ENCODE measurements at regions not wholly inside any gene's neighbourhood (a gene's known extent, or its start where the extent isn't known, plus 50 kb on each side); places are given as distances from the start of the nearest gene placed in this dataset.

DNA sequence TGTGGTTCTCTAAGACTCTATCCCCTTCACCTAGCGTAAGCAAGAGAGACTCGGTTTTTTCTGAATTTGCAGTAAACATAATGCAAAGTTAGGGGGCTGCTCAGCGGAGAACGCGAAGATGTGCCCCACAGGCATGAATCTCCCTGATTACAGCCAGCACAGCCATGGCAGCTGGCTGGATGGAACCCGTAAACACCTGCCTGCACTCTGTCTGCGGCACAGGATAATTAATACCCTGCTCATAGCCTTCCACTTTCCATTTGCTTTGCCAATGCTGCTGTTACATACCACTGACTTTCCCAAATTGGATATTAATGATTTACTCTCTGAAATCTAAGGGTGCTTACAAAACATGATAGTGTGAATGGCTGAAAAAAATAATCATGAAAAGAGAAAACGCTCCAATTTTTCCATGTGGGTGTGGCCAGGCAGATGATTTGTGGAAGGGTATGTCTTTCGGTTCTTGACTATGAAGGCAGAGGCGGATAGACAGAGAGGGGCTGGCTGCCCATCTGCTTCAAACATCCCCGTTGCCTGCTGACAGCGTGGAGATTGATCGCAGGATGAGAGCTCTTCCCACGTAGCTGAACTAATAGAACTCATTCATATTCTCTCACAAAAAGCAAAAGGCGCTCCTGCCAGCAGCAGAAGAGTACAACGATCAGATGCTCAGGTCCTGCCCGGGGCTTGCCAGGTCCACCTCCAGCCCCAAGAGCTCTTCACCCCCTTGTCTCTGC, 193.2 kb upstream of the GHITM start:
- no peak for DNase-seq

DNA sequence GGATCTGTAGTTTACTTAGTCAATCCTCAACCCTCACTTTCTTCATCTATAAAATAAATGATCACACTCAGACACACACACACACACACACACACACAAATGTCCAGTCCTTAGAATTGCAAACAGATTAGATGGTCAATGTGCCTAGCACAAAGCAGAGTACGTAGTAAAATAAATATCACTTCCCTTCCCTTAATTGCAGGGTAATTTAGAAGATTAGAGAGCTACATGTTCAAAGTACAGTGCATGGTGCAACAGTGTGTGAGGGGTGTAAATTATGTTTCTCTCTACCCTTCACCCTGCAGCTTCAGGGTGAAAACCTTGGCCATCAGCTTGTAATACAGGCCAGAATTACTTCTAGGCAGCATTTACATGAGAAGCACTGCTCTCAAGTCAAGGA, 187.0 kb upstream of the GHITM start:
- no peak for DNase-seq

GRCh38 chr10:83953589-83953988, 185.7 kb upstream of the GHITM start:
- no peak for DNase-seq

GRCh38 chr10:83954193-83954799, 185.0 kb upstream of the GHITM start:
- DNase-seq = no peak

GRCh38 chr10:83955406-83955805, 183.9 kb upstream of the GHITM start:
- no peak for DNase-seq

GRCh38 chr10:83957168-83957947, 182.0 kb upstream of the GHITM start:
- DNase-seq = no peak

- DNase-seq = no peak
Measured at GRCh38 chr10:83959328-83959727, 180.0 kb upstream of the GHITM start.

DNA sequence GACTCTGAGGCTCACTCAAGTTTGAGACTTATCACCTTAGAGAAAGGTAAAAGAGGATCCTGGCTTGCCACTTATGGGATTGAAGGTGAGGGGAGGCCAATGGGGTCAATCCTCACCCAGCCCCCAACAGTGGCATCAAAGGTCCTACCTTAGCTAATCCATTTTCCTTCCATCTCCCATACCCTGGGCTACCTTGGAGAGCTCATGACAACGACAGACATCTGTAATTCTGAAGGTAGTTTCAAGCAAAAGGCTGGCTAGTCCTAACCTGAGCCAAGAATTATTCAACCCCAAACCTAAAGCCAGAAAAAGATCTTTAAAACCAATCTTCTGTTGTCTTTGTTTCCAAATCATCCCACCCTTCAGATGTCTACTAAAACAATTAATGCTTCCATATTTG, 179.2 kb upstream of the GHITM start:
- no peak for DNase-seq

DNA sequence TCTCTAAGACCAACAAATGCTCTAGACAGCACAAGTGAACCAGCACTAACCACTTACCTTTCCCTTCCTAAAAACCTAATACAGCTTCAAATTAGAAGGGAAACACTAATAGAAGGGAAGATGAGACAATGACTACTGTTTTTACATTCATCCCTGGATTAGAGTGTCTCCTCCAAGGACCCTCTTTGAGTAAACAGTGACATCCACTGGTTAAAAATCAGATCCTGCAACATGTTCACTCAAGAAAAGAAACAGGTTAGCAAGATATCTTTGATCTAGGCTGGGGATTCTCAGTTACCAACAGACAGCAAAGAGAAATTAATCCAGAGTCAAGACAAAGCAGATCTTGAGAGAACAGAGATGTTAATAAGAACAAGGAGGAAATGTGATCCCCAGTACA, 177.7 kb upstream of the GHITM start:
- DNase-seq = no peak

DNA sequence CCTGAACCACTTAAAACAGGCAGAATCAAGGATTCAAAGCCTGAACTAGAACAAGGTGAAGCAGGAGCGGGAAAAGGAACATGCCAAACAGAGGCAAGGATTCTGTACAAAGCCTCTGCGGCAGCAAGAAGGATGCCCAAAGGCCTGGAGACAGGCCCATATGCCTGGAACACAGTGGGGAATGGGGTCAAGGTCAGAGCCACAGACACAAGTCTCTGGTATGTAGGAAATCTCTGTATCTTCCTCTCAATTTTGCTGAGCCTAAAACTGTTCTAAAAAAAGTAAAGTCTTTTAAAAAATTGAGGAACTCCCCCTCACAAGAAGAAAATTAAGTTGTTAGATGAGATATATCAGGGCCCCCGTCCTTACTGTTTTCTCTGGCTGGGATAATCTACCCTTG, 175.9 kb upstream of the GHITM start:
- DNase-seq = no peak

GRCh38 chr10:83965473-83965872, 173.8 kb upstream of the GHITM start:
- no peak for DNase-seq

- no peak for DNase-seq
Measured at GRCh38 chr10:83968052-83968451, 171.3 kb upstream of the GHITM start.

DNA sequence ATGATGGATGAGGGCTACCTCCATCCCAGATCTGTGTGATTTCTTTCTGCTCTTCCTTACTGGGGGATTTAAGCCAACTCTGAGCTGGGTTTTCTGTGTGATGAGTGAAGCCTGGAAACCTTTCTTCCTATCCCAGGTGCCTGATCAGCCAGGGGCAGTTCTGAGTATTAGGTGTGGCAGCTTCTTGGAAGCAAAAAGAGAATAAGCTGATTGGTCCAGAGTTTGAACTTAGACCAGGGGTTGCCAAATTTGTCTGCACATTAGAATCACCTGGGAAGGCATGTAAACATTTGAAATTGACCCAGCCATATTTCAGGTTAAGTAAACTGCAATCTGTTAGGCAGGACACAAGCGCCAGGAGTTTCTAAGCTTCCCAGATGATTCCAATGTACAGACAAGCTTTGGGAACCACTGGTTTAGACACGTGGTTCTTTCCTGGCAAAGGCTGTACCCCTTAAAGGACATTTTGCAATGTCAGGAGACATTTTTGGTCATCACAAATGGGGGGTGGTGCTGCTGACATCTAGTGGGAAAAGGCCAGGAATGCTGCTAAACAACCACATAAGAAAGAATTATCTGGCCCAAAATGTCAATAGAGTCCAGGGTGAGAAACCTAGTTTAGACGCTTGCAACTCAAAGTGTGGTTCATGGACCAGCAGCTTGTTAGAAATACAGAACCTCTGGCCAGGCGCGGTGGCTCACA, 160.5 kb upstream of the GHITM start:
- DNase-seq = no peak

- no peak for DNase-seq
Measured at GRCh38 chr10:83982812-83983211, 156.5 kb upstream of the GHITM start.

GRCh38 chr10:83983578-83984255, 155.6 kb upstream of the GHITM start:
- no peak for DNase-seq

DNA sequence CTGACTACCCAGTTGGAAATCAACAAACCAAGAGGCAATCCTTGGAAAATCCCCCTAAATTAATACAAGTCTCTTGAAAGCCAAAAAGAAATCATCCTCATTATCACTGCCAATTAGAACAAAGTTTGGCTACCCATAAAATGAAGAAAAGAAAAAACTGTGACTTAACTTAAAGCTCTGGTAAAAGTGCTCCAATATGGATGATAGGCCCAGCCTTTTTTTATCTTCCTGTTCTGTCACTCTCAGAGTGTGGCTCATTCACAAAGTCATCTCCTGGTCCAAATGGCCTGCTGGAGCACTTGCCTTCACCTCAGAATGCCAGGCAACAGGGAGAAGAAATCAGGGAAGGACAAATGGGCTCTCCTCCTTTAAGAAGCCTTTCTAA, 155.1 kb upstream of the GHITM start:
- DNase-seq = no peak

DNA sequence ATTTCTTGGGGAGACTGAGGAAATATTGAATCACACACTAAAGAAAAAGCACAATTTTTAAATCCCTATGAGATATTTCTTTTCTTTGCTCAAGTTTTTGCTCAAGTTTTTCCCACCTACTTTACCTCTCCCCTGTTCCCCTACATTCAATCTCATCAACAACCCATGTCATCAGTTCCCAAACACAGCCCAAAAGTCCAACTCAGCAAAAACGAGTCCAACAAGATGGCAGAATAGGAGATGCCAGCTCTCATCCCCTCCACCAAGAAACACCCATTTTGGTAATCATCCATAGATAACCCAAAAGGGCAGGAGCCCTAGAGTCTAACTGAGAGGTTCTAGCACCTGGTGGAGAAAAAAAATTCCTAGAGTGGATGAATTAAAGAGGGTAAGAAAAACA, 152.5 kb upstream of the GHITM start:
- DNase-seq = no peak

DNA sequence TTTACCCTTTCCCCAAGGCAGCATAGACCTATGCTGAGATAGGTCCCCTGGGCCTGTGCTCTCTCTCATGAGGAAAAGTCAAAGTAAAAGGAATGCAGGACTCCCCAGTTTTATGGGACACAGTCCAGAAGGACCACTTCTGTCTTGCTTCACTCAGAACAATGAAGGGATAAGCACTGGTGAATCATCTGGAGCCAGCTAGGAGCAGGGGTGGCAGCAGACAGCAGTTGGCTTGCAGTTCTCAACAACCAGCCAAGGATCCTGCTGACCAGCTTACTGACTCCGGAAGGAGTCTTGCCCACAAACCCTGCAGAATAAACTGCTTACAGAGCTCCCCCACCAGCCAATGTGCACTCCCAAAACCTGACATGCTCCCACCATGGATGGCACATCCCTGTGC, 152.1 kb upstream of the GHITM start:
- DNase-seq = no peak

DNA sequence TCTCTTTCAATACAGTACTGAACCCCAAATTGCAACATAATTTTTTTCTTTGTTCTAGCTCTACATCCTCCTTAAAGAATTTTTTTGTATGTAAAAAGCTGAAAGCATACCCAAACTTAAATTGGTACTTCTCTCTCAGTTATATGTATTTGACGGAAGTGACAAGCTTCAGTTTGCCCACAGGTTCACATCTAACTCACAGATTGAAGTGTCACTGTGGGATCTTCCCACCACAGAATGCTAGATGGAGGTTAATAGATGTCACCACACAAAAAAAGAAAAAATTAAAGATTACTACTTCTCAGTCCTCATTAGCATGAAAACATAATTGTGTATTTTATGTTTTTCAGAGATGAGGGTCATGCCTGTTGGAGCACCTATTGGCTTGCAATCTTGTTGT, 150.9 kb upstream of the GHITM start:
- no peak for DNase-seq

GRCh38 chr10:83990126-83990525, 149.2 kb upstream of the GHITM start:
- DNase-seq = no peak

- DNase-seq = no peak
Measured at GRCh38 chr10:83991986-83992753, 147.1 kb upstream of the GHITM start.

- no peak for DNase-seq
Measured at GRCh38 chr10:83994325-83994724, 145.0 kb upstream of the GHITM start.
